HG03025 (cell line): ENCODE measurements at regions not wholly inside any gene's neighbourhood (a gene's known extent, or its start where the extent isn't known, plus 50 kb on each side); places are given as distances from the start of the nearest gene placed in this dataset.

ENCODE experiments used
- ATAC-seq: cut with Tn5 transposase; IDR thresholded peaks from one replicate; pipeline ENCODE4 v1.9.1; 2021; ENCODE audit warnings: mild to moderate bottlenecking, moderate library complexity; ENCODE audit not compliant: unreplicated experiment, low FRiP score

GRCh38 chr9:73541923-73542322 lies 390.3 kb downstream of the ANXA1 start:
- no peak for ATAC-seq

- no peak for ATAC-seq
Measured at GRCh38 chr9:73543727-73544126, 392.1 kb downstream of the ANXA1 start.

GRCh38 chr9:73548201-73548600 lies 396.5 kb downstream of the ANXA1 start:
- ATAC-seq, result no peak

GRCh38 chr9:73549991-73550390 lies 398.3 kb downstream of the ANXA1 start:
- ATAC-seq, result no peak

- ATAC-seq, result no peak
Measured at GRCh38 chr9:73553295-73553694, 401.6 kb downstream of the ANXA1 start.

GRCh38 chr9:73558471-73558870 lies 406.8 kb downstream of the ANXA1 start:
- no peak for ATAC-seq

- ATAC-seq, result no peak
Measured at GRCh38 chr9:73565026-73565425, 413.4 kb downstream of the ANXA1 start.

GRCh38 chr9:73565833-73566465 lies 414.3 kb downstream of the ANXA1 start:
- ATAC-seq, result no peak

- ATAC-seq, result no peak
Measured at GRCh38 chr9:73566627-73567026, 415.0 kb downstream of the ANXA1 start.

GRCh38 chr9:73573235-73573634 lies 421.6 kb downstream of the ANXA1 start:
- ATAC-seq, result no peak

- ATAC-seq, result no peak
Measured at GRCh38 chr9:73575101-73576060, 423.7 kb downstream of the ANXA1 start.

GRCh38 chr9:73577848-73578247 lies 426.2 kb downstream of the ANXA1 start:
- ATAC-seq, result no peak

- ATAC-seq, result no peak
Measured at GRCh38 chr9:73579823-73580222, 428.2 kb downstream of the ANXA1 start.

GRCh38 chr9:73583576-73583975 lies 431.9 kb downstream of the ANXA1 start:
- ATAC-seq, result no peak

GRCh38 chr9:73595036-73595545 lies 443.4 kb downstream of the ANXA1 start:
- ATAC-seq, result no peak

- no peak for ATAC-seq
Measured at GRCh38 chr9:73596321-73596720, 444.7 kb downstream of the ANXA1 start.

GRCh38 chr9:73597039-73597438 lies 445.4 kb downstream of the ANXA1 start:
- ATAC-seq, result no peak

GRCh38 chr9:73597771-73598170 lies 446.1 kb downstream of the ANXA1 start:
- no peak for ATAC-seq

GRCh38 chr9:73609381-73609780 lies 457.7 kb downstream of the ANXA1 start:
- ATAC-seq, result no peak

GRCh38 chr9:73611032-73611431 lies 459.4 kb downstream of the ANXA1 start:
- no peak for ATAC-seq

GRCh38 chr9:73613092-73613701 lies 461.5 kb downstream of the ANXA1 start:
- no peak for ATAC-seq
